BLaER1 (cell line): ENCODE measurements at regions not wholly inside any gene's neighbourhood (a gene's known extent, or its start where the extent isn't known, plus 50 kb on each side); places are given as distances from the start of the nearest gene placed in this dataset.

Source experiments
- H3K27ac ChIP-seq: shearing (Covaris generic); formaldehyde crosslinking; 2 replicates; pipeline ENCODE4 v1.8.1; 2022
- H3K27me3 ChIP-seq: shearing (Covaris generic); formaldehyde crosslinking; 2 replicates; pipeline ENCODE4 v1.8.1; 2022
- H3K36me3 ChIP-seq: shearing (Covaris generic); formaldehyde crosslinking; 2 replicates; pipeline ENCODE4 v1.8.1; 2022
- H3K4me1 ChIP-seq: shearing (Covaris generic); formaldehyde crosslinking; 2 replicates; pipeline ENCODE4 v1.8.1; 2022
- H3K4me2 ChIP-seq: shearing (Covaris generic); formaldehyde crosslinking; 2 replicates; pipeline ENCODE4 v1.8.1; 2022
- H3K4me3 ChIP-seq: shearing (Covaris generic); formaldehyde crosslinking; 2 replicates; pipeline ENCODE4 v1.8.1; 2022
- H3K9ac ChIP-seq: shearing (Covaris generic); formaldehyde crosslinking; 2 replicates; pipeline ENCODE4 v1.8.1; 2022
- H3K9me3 ChIP-seq: shearing (Covaris generic); formaldehyde crosslinking; 2 replicates; pipeline ENCODE4 v1.8.1; 2022
- H4K20me1 ChIP-seq: shearing (Covaris generic); formaldehyde crosslinking; 2 replicates; pipeline ENCODE4 v1.8.1; 2022
- Cebpa-rat ChIP-seq: shearing (Covaris generic); IDR thresholded peaks from 2 replicates; pipeline ENCODE4 v1.8.1; 2022

- Histone ChIP-seq H3K9me3 (no peaks in the 10 kb centered on the region), H3K9ac (no peak overlapping the region), H3K4me3 (no peak overlapping the region), H3K4me1 (no peaks in the 10 kb centered on the region), H3K27ac (no peak overlapping the region), H3K36me3 (no peaks in the 10 kb centered on the region), H4K20me1 (no peaks in the 10 kb centered on the region), H3K27me3 (no peaks in the 10 kb centered on the region), H3K4me2 (no peak overlapping the region)
- no peak for TF ChIP-seq Cebpa-rat
Measured at GRCh38 chr2:183605440-183605839, 481.2 kb downstream of the NUP35 start.

GRCh38 chr2:183606022-183606717 is 481.9 kb downstream of the NUP35 start:
- Histone ChIP-seq H3K4me1 (no peaks in the 10 kb centered on the region), H3K9me3 (no peaks in the 10 kb centered on the region), H3K36me3 (no peaks in the 10 kb centered on the region), H3K4me2 (no peak overlapping the region), H3K9ac (no peak overlapping the region), H3K27me3 (no peaks in the 10 kb centered on the region), H3K4me3 (no peak overlapping the region), H4K20me1 (no peaks in the 10 kb centered on the region), H3K27ac (no peak overlapping the region)
- no peak for TF ChIP-seq Cebpa-rat

DNA sequence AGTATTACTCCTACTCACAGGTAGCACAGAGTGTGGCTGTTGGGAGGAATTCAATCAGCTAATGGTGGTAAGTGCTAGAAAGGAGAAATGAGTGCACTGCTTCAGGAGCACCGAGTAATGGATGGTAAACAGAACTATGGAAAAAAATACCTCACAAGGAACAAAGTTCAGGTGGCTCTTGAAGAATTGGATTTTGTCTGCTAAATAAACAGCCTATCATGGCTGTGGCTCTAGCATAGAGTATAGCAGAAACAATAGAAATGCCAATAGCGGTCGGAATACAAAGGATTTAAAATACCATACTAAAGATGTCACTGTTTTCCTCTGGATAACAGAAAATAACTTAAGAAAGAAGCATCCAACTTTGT is 482.5 kb downstream of the NUP35 start:
- Histone ChIP-seq H4K20me1 (no peaks in the 10 kb centered on the region), H3K27me3 (no peaks in the 10 kb centered on the region), H3K27ac (no peak overlapping the region), H3K9ac (no peak overlapping the region), H3K4me1 (no peaks in the 10 kb centered on the region), H3K4me2 (no peak overlapping the region), H3K36me3 (no peaks in the 10 kb centered on the region), H3K4me3 (no peak overlapping the region), H3K9me3 (no peaks in the 10 kb centered on the region)
- no peak for TF ChIP-seq Cebpa-rat

GRCh38 chr2:183607995-183608394 is 483.8 kb downstream of the NUP35 start:
- Histone ChIP-seq H3K4me1 (no peaks in the 10 kb centered on the region), H3K4me2 (no peak overlapping the region), H3K27me3 (no peaks in the 10 kb centered on the region), H4K20me1 (no peaks in the 10 kb centered on the region), H3K9me3 (no peaks in the 10 kb centered on the region), H3K36me3 (no peaks in the 10 kb centered on the region), H3K4me3 (no peak overlapping the region), H3K9ac (no peak overlapping the region), H3K27ac (no peak overlapping the region)
- TF ChIP-seq Cebpa-rat = no peak

DNA sequence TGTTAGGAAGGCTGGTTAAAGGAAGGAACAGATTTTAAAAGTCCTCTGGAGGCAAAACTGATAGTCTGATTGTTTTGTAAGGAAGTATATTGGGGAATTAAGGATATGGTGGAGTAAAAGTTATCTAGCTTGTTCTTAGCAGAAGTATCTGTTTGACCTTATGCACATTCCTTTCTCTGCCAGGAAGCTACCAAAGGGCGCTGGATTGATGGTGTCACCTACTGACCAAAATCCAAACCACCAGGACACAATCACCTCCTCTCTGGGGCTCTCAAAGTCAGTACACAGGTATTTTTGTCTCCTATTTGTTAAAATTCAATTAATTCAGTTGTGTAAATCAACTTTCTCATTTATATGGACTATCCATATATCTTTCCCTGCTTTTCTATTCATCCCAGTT is 484.5 kb downstream of the NUP35 start:
- H3K36me3 ChIP-seq = no peaks in the 10 kb centered on the region
- no peaks in the 10 kb centered on the region for H3K9me3 ChIP-seq
- no peak overlapping the region for H3K4me3 ChIP-seq
- no peaks in the 10 kb centered on the region for H4K20me1 ChIP-seq
- no peaks in the 10 kb centered on the region for H3K4me1 ChIP-seq
- TF ChIP-seq Cebpa-rat = no peak
- H3K27me3 ChIP-seq = no peaks in the 10 kb centered on the region
- H3K9ac ChIP-seq = no peak overlapping the region
- no peak overlapping the region for H3K27ac ChIP-seq
- no peak overlapping the region for H3K4me2 ChIP-seq

DNA sequence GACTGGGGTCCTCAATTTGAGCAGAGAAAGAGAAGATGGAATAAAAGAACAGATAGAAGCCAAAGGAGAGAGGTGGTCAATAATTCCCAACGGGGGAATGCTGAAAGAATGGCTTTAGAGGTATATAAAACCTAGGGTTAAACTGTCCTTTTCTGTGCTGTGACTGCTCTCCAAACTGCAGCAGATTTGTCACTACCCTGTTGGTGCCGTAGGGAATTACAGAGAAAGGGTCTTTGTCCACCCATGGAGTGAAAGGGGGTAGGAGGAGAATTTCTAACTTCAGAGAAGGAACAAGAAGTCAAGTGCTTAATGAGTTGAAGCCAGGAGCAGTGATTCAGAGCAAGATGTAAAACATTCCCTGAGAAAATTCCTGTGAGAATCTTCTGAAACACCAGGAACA is 486.5 kb downstream of the NUP35 start:
- no peaks in the 10 kb centered on the region for H4K20me1 ChIP-seq
- TF ChIP-seq Cebpa-rat = no peak

GRCh38 chr2:183614799-183615435 is 490.7 kb downstream of the NUP35 start:
- no peak overlapping the region for H3K27ac ChIP-seq
- no peak overlapping the region for H3K4me3 ChIP-seq
- no peak overlapping the region for H3K9ac ChIP-seq
- no peak for TF ChIP-seq Cebpa-rat
- no peaks in the 10 kb centered on the region for H3K9me3 ChIP-seq
- H3K4me1 ChIP-seq = peaks cover 7% of the 10 kb centered on the region
- no peak overlapping the region for H3K4me2 ChIP-seq
- no peaks in the 10 kb centered on the region for H3K27me3 ChIP-seq
- no peaks in the 10 kb centered on the region for H4K20me1 ChIP-seq
- H3K36me3 ChIP-seq = no peaks in the 10 kb centered on the region

More for the DNA sequence above, 486.5 kb downstream of the NUP35 start:
- Histone ChIP-seq H3K9ac (no peak overlapping the region), H3K9me3 (no peaks in the 10 kb centered on the region), H3K4me2 (no peak overlapping the region), H3K36me3 (no peaks in the 10 kb centered on the region), H3K4me1 (peaks cover 7% of the 10 kb centered on the region), H3K27me3 (no peaks in the 10 kb centered on the region), H3K4me3 (no peak overlapping the region), H3K27ac (no peak overlapping the region)

GRCh38 chr2:183623227-183623626 is 499.0 kb downstream of the NUP35 start:
- Histone ChIP-seq H3K9me3 (no peaks in the 10 kb centered on the region), H4K20me1 (no peaks in the 10 kb centered on the region), H3K4me1 (no peaks in the 10 kb centered on the region), H3K36me3 (no peaks in the 10 kb centered on the region), H3K27ac (no peak overlapping the region), H3K4me2 (no peak overlapping the region), H3K4me3 (no peak overlapping the region), H3K27me3 (no peaks in the 10 kb centered on the region), H3K9ac (no peak overlapping the region)
- TF ChIP-seq Cebpa-rat = no peak

GRCh38 chr2:183630964-183631363 is 506.7 kb downstream of the NUP35 start:
- no peaks in the 10 kb centered on the region for H4K20me1 ChIP-seq
- H3K4me2 ChIP-seq = no peak overlapping the region
- H3K36me3 ChIP-seq = no peaks in the 10 kb centered on the region
- H3K27me3 ChIP-seq = no peaks in the 10 kb centered on the region
- no peak overlapping the region for H3K4me3 ChIP-seq
- no peak overlapping the region for H3K9ac ChIP-seq
- no peaks in the 10 kb centered on the region for H3K9me3 ChIP-seq
- TF ChIP-seq Cebpa-rat = no peak
- H3K27ac ChIP-seq = no peak overlapping the region
- H3K4me1 ChIP-seq = no peaks in the 10 kb centered on the region

DNA sequence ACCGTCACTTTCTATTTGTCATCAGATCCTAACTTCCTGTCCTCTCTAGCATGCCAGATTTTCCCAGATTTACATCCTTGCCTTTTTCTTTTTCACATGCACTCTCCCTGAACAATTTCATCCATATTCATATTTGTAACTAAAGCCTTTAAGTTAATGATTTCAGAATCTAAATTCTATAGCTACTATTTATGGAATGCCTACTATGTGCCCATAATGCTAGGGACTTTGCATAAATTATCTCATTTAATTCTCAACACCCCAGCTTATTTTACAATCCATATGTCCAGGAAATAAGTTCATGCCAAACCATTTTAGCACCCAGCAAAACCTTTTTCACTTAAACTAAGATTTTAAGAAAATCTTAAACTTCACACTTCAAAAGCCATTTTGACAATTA is 531.9 kb downstream of the NUP35 start:
- no peak overlapping the region for H3K27ac ChIP-seq
- no peak overlapping the region for H3K4me3 ChIP-seq
- no peak for TF ChIP-seq Cebpa-rat
- no peaks in the 10 kb centered on the region for H4K20me1 ChIP-seq
- no peaks in the 10 kb centered on the region for H3K36me3 ChIP-seq
- no peak overlapping the region for H3K9ac ChIP-seq
- no peaks in the 10 kb centered on the region for H3K27me3 ChIP-seq
- H3K9me3 ChIP-seq = no peaks in the 10 kb centered on the region
- H3K4me2 ChIP-seq = no peak overlapping the region
- H3K4me1 ChIP-seq = no peaks in the 10 kb centered on the region
